ENCODE measurements at regions not wholly inside any gene's neighbourhood (a gene's known extent, or its start where the extent isn't known, plus 50 kb on each side); places are given as distances from the start of the nearest gene placed in this dataset.
"Not testable (repeated sequence)": the region's sequence is repeated elsewhere in the genome, so short reads cannot be mapped to it uniquely, and the experiment has no call there.

DNA sequence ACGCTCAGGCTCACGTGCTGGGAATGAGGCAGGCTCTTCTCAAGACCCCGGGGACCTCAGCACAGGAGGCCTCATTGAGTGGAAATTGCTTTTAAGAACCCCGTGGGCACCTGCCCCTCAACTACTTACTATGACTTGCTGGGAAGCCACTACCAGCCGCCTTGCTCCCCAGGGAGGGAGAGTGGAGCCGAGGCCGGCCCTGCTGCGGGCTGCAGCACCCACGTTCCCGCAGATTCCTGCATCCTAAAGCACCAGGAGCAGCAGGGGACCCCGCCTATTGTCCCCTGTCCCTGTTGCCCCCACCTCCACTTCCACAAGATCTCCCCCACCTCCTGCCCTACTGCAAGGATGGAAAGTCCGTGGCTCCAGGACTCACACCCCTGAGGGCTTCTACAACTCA is 541.6 kb upstream of the PFKP start:
- no peak overlapping the region for H3K27ac Mint-ChIP-seq
- no peak overlapping the region for H3K4me3 Mint-ChIP-seq
- H3K4me1 Mint-ChIP-seq, result no peaks in the 10 kb centered on the region
- no peaks in the 10 kb centered on the region for H3K27me3 Mint-ChIP-seq
- no peak for DNase-seq
- H3K9me3 Mint-ChIP-seq, result peaks cover 3% of the 10 kb centered on the region
- H3K36me3 Mint-ChIP-seq (ENCODE audit: low read depth), result no peaks in the 10 kb centered on the region
- ChIA-PET POLR2A (no interaction called here), CTCF (no interaction called here)

DNA sequence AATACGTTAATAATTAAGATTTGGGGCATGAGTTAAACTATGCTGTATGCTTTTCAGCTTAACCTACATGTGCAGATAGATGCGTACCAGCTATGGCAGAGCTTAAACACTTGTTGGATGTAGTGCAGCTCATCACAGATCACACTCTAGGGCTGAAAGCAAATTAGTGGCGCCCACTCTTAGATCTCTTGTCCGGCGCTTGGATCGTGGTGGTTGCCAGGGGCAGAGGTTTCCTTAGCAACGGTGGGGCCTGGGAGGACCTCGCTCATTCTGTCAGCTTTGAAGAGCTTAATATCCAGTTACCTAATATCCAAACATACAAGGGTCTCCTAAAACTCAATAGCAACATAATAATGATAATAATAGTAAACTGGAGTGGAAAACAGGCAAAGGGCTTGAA is 548.2 kb upstream of the PFKP start:
- H3K9me3 Mint-ChIP-seq, result peaks cover 6% of the 10 kb centered on the region
- POLR2A ChIA-PET, result no interaction called here
- no peaks in the 10 kb centered on the region for H3K27me3 Mint-ChIP-seq
- CTCF ChIA-PET, result no interaction called here
- no peak overlapping the region for H3K27ac Mint-ChIP-seq
- H3K4me1 Mint-ChIP-seq, result no peaks in the 10 kb centered on the region
- no peak overlapping the region for H3K4me3 Mint-ChIP-seq
- no peaks in the 10 kb centered on the region for H3K36me3 Mint-ChIP-seq (ENCODE audit: low read depth)
- no peak for DNase-seq

DNA sequence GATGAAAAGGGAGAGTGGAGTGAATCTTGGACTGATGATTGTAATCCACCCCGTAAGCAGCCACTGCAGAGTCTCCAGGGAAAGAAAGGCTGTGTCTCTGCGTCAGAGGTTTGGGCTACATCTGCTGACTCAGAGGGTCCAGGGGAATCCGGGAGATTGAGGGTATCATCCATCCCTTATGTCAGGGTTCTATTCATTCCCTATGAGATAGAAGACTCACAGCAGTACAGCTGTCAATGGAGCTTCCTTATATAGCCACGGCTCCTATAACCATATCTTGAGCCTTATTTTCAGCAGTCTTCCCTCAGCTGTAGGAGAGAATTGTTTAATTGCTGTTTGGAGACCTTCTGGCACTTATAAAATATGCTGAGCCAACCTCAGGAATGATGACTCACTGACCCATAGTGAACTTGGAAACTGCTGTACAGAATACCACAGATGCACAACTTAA is 558.2 kb upstream of the PFKP start:
- POLR2A ChIA-PET, result no interaction called here
- H3K27me3 Mint-ChIP-seq, result no peaks in the 10 kb centered on the region
- CTCF ChIA-PET, result no interaction called here

DNA sequence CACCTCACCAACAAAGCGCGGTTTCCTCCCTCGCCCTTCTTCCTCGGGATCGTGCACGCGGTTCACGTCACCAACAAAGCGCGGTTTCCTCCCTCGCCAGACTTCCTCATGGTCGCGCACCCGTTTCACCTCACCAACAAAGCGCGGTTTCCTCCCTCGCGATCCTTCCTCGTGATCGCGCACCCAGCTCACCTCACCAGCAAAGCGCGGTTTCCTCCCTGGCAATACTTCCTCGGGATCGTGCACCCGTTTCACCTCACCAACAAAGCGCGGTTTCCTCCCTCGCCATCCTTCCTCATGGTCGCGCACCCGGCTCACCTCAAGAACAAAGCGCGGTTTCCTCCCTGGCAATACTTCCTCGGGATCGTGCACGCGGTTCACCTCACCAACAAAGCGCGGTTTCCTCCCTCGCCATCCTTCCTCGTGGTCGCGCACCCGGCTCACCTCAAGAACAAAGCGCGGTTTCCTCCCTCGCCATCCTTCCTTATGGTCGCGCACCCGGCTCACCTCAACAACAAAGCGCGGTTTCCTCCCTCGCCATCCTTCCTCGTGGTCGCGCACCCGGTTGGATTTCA is 565.9 kb upstream of the PFKP start:
- DNase-seq; H3K36me3 Mint-ChIP-seq (ENCODE audit: low read depth); CTCF ChIA-PET; POLR2A ChIA-PET; H3K4me1 Mint-ChIP-seq; H3K27me3 Mint-ChIP-seq: not testable (repeated sequence)
- peaks cover 19% of the 10 kb centered on the region for H3K9me3 Mint-ChIP-seq
- H3K27ac Mint-ChIP-seq, result peak overlapping the region; percentile 79
- H3K4me3 Mint-ChIP-seq, result peak overlapping the region; percentile 27

More for the DNA sequence above, 558.2 kb upstream of the PFKP start:
- H3K27ac Mint-ChIP-seq, result no peak overlapping the region
- H3K4me1 Mint-ChIP-seq, result no peaks in the 10 kb centered on the region
- H3K9me3 Mint-ChIP-seq, result no peaks in the 10 kb centered on the region
- no peak overlapping the region for H3K4me3 Mint-ChIP-seq
- no peak for DNase-seq
- no peaks in the 10 kb centered on the region for H3K36me3 Mint-ChIP-seq (ENCODE audit: low read depth)

DNA sequence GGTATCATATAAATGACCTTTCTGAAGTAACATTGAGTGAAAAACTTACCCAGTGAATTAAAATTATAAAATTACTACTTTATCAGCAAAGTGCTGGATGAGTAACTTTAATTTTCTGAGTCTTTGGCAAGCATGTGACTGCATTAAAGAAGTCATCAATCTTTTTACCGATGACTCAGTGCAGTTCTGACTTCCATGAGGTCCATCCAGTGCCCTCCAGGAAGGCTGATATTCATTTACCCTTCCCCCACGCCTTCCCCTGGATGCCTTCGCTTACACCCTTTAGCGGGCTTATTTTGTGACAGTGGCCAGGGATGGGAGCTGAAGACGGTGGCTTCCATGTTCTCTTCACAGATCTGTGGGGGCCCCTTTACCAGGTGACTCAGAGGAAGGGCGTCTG is 572.9 kb upstream of the PFKP start:
- Mint-ChIP-seq H3K27me3 (no peaks in the 10 kb centered on the region), H3K4me3 (no peak overlapping the region), H3K9me3 (peaks cover 4% of the 10 kb centered on the region), H3K4me1 (no peaks in the 10 kb centered on the region), H3K36me3 (ENCODE audit: low read depth) (no peaks in the 10 kb centered on the region), H3K27ac (no peak overlapping the region)
- ChIA-PET CTCF (no interaction called here), POLR2A (no interaction called here)
- DNase-seq, result no peak

GRCh38 chr10:2488446-2489005 is 578.8 kb upstream of the PFKP start:
- DNase-seq, result no peak
- ChIA-PET POLR2A (no interaction called here), CTCF (no interaction called here)
- no peak overlapping the region for H3K4me3 Mint-ChIP-seq
- H3K36me3 Mint-ChIP-seq (ENCODE audit: low read depth), result no peaks in the 10 kb centered on the region
- H3K27ac Mint-ChIP-seq, result no peak overlapping the region
- H3K4me1 Mint-ChIP-seq, result no peaks in the 10 kb centered on the region
- no peaks in the 10 kb centered on the region for H3K27me3 Mint-ChIP-seq
- H3K9me3 Mint-ChIP-seq, result no peaks in the 10 kb centered on the region

- Mint-ChIP-seq H3K4me1 (no peaks in the 10 kb centered on the region), H3K36me3 (ENCODE audit: low read depth) (no peaks in the 10 kb centered on the region), H3K27me3 (no peaks in the 10 kb centered on the region), H3K4me3 (no peak overlapping the region), H3K9me3 (no peaks in the 10 kb centered on the region), H3K27ac (no peak overlapping the region)
- POLR2A ChIA-PET, result no interaction called here
- no peak for DNase-seq
- CTCF ChIA-PET, result no interaction called here
These were observed 579.4 kb upstream of the PFKP start for GRCh38 chr10:2487921-2488320.

DNA sequence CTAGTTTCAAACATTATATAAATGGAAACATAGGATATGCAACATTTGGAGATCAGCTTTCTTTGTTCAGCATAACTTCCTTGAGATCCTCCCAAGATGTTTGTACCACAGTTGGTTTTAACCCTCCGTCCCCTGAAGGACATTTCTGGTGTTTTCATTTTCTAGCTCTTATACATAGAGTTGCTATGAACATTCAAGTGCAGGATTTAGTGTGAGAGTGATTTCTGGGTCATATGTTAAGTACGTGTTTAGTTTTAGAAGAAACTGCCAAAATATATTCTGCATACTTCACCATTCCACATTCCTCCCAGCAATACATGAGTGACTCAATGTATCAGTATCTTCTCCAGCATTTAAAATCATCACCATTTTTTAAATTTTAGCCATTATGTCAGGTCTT is 588.7 kb upstream of the PFKP start:
- Mint-ChIP-seq H3K27me3 (no peaks in the 10 kb centered on the region), H3K4me3 (no peak overlapping the region), H3K9me3 (no peaks in the 10 kb centered on the region), H3K36me3 (ENCODE audit: low read depth) (no peaks in the 10 kb centered on the region), H3K4me1 (no peaks in the 10 kb centered on the region), H3K27ac (no peak overlapping the region)
- CTCF ChIA-PET, result no interaction called here
- POLR2A ChIA-PET, result no interaction called here
- no peak for DNase-seq

GRCh38 chr10:2476812-2477553 is 590.4 kb upstream of the PFKP start:
- Mint-ChIP-seq H3K4me1 (no peaks in the 10 kb centered on the region), H3K27ac (no peak overlapping the region), H3K9me3 (no peaks in the 10 kb centered on the region), H3K36me3 (ENCODE audit: low read depth) (no peaks in the 10 kb centered on the region), H3K4me3 (no peak overlapping the region), H3K27me3 (no peaks in the 10 kb centered on the region)
- DNase-seq, result no peak
- ChIA-PET POLR2A (no interaction called here), CTCF (no interaction called here)

- H3K36me3 Mint-ChIP-seq (ENCODE audit: low read depth), result no peaks in the 10 kb centered on the region
- no peaks in the 10 kb centered on the region for H3K9me3 Mint-ChIP-seq
- ChIA-PET CTCF (no interaction called here), POLR2A (no interaction called here)
- DNase-seq, result no peak
- no peaks in the 10 kb centered on the region for H3K4me1 Mint-ChIP-seq
- H3K27ac Mint-ChIP-seq, result no peak overlapping the region
- H3K4me3 Mint-ChIP-seq, result no peak overlapping the region
- H3K27me3 Mint-ChIP-seq, result no peaks in the 10 kb centered on the region
These were observed 591.0 kb upstream of the PFKP start for GRCh38 chr10:2476218-2476811.

GRCh38 chr10:2475711-2476217 is 591.6 kb upstream of the PFKP start:
- Mint-ChIP-seq H3K9me3 (no peaks in the 10 kb centered on the region), H3K27ac (no peak overlapping the region), H3K36me3 (ENCODE audit: low read depth) (no peaks in the 10 kb centered on the region), H3K4me3 (no peak overlapping the region), H3K4me1 (no peaks in the 10 kb centered on the region), H3K27me3 (no peaks in the 10 kb centered on the region)
- ChIA-PET POLR2A (no interaction called here), CTCF (no interaction called here)
- no peak for DNase-seq

DNA sequence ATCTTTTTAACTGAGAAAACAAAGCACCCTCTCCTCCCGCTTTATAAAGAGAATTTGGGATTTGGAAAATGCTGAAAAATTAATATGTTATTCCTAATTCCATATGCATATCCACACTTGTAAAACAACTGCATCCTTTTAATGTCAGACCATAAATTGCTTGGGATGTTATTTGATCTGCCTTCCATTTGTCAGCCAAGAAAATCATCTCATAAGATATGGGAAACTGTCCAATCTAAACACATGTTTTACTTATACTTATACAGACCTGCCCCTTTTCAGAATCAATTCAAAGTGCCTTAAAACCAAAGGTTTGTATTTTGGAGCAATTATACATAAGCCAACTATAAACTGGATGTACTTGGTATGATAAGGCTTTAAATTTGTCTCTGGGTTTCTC is 595.5 kb upstream of the PFKP start:
- ChIA-PET POLR2A (no interaction called here), CTCF (no interaction called here)
- DNase-seq, result no peak
- peaks cover 2% of the 10 kb centered on the region for H3K9me3 Mint-ChIP-seq
- H3K36me3 Mint-ChIP-seq (ENCODE audit: low read depth), result no peaks in the 10 kb centered on the region
- no peak overlapping the region for H3K4me3 Mint-ChIP-seq
- H3K27me3 Mint-ChIP-seq, result no peaks in the 10 kb centered on the region
- no peaks in the 10 kb centered on the region for H3K4me1 Mint-ChIP-seq
- no peak overlapping the region for H3K27ac Mint-ChIP-seq

DNA sequence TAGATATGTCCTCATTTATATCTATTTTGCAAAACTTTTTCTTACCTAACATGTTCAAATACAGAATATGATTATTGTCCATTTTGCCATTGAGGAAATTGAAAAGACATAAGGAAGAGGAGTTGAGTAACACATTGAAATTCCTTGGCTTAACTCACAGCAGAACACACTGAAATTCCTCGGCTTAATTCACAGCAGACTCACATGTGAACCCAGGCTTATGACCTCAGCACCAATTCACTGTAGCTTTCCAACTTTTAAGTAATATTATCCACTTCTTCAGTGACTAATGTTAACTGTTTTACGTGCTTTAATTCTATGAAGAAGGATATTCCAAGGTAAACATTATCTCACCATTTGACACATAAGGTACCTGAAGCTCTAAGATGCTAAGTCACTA is 597.5 kb upstream of the PFKP start:
- Mint-ChIP-seq H3K36me3 (ENCODE audit: low read depth) (no peaks in the 10 kb centered on the region), H3K27me3 (no peaks in the 10 kb centered on the region), H3K4me3 (no peak overlapping the region), H3K4me1 (no peaks in the 10 kb centered on the region), H3K9me3 (peaks cover 4% of the 10 kb centered on the region), H3K27ac (no peak overlapping the region)
- DNase-seq, result no peak
- ChIA-PET CTCF (interaction anchor here (0.5 kb wide), 1 partner anchor 1077 kb away, joined by 4 read pairs; no protein-coding TSS in a partner anchor), POLR2A (no interaction called here)

Data from activated CD4-positive, alpha-beta T cell treated with anti-CD3 and anti-CD28 coated beads, Interleukin-2, amount 10 ng/mL, durations not matched to agents 7 days and 5 days (primary cell).